ENCODE measurements at regions not wholly inside any gene's neighbourhood (a gene's known extent, or its start where the extent isn't known, plus 50 kb on each side); places are given as distances from the start of the nearest gene placed in this dataset.
"Not testable (repeated sequence)": the region's sequence is repeated elsewhere in the genome, so short reads cannot be mapped to it uniquely, and the experiment has no call there.

- Histone ChIP-seq H3K4me1 (ENCODE audit: control insufficient read depth in 1 of 2, insufficient read depth in 2 of 2, low read length in 2 of 2) (peaks cover 0 to 10% of the 10 kb centered on the region in 2 donors), H3K27ac (ENCODE audit: low read length) (no peak overlapping the region), H3K36me3 (ENCODE audit: control insufficient read depth in 1 of 2, insufficient read depth in 2 of 2, low read length in 2 of 2) (no peaks in the 10 kb centered on the region), H3K27me3 (ENCODE audit: low read depth, low read length) (no peaks in the 10 kb centered on the region), H3K4me3 (ENCODE audit: low read depth in 1 of 2, low read length in 2 of 2) (no peak overlapping the region), H3K9me3 (ENCODE audit: control insufficient read depth in 1 of 2, low read length in 2 of 2) (no peaks in the 10 kb centered on the region)
These were observed 222.4 kb downstream of the ANTXR2 start for GRCh38 chr4:79850626-79851025.

DNA sequence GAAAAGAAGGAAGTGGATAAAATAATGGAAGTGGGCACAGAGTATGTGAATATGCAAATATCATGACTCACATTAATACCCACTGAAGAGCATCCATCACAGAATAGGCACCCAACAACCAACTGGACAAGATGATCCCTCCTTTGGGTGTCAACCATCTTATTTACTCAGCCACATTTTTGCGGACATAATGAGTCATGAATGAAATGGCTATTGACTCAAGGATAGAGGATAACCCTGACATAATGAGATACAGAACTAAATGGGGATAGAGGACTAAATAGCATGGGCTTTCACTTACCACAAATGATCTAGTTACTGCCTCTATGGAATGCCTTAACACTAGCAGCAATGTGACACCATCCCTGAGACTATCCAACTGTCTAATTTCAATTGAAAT is 224.7 kb downstream of the ANTXR2 start:
- no peak overlapping the region for H3K27ac ChIP-seq (ENCODE audit: low read length)
- no peaks in the 10 kb centered on the region for H3K36me3 ChIP-seq (ENCODE audit: control insufficient read depth in 1 of 2, insufficient read depth in 2 of 2, low read length in 2 of 2)
- H3K4me3 ChIP-seq (ENCODE audit: low read depth in 1 of 2, low read length in 2 of 2) = no peak overlapping the region

DNA sequence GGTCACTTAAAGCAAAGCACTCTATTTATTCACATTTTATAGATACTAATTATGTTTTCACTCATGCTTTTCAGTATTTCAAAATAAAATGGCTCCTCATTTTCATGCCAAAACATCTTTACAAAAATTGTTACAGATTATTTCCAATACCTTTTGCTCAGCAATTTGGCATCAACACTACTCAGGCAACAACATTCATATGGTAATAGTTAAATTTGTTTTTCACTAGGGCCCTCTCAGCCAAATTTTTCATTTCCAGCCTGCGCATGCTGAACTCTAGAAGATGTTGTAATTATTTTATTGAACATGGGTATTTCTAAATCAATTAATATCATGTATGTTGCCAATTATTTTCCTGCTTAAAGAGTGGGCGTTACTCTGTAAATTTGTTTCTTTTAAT is 225.6 kb downstream of the ANTXR2 start:
- Histone ChIP-seq H3K9me3 (ENCODE audit: control insufficient read depth in 1 of 2, low read length in 2 of 2) (peaks cover 9% of the 10 kb centered on the region in 2 donors), H3K4me3 (ENCODE audit: low read depth in 1 of 2, low read length in 2 of 2) (no peak overlapping the region), H3K4me1 (ENCODE audit: control insufficient read depth in 1 of 2, insufficient read depth in 2 of 2, low read length in 2 of 2) (no peaks in the 10 kb centered on the region), H3K27me3 (ENCODE audit: low read depth, low read length) (no peaks in the 10 kb centered on the region), H3K36me3 (ENCODE audit: control insufficient read depth in 1 of 2, insufficient read depth in 2 of 2, low read length in 2 of 2) (no peaks in the 10 kb centered on the region), H3K27ac (ENCODE audit: low read length) (no peak overlapping the region)

More for the DNA sequence above, 224.7 kb downstream of the ANTXR2 start:
- peaks cover 2 to 5% of the 10 kb centered on the region in 2 donors for H3K9me3 ChIP-seq (ENCODE audit: control insufficient read depth in 1 of 2, low read length in 2 of 2)
- no peaks in the 10 kb centered on the region for H3K27me3 ChIP-seq (ENCODE audit: low read depth, low read length)
- H3K4me1 ChIP-seq (ENCODE audit: control insufficient read depth in 1 of 2, insufficient read depth in 2 of 2, low read length in 2 of 2) = no peaks in the 10 kb centered on the region

DNA sequence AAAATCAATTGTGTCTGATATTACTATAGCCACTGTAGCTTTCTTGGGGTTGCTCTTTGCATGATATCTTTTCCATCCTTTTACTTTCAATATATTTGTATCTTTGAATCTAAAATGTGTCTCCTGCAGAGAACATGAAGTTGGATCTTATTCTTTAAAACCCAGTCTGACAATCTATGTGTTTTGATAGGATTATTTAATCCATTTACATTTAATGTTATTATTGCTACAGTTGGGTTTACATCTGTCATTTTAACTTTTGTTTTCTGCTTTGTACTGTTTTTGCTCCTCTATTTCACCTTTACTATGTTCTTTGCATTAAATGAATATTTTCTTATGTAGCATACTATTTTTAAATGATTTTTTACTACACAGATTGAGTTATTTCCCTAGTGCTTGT is 230.9 kb downstream of the ANTXR2 start:
- Histone ChIP-seq H3K27me3 (ENCODE audit: low read depth, low read length) (no peaks in the 10 kb centered on the region), H3K9me3 (ENCODE audit: control insufficient read depth in 1 of 2, low read length in 2 of 2) (peaks cover 9 to 16% of the 10 kb centered on the region in 2 donors), H3K36me3 (ENCODE audit: control insufficient read depth in 1 of 2, insufficient read depth in 2 of 2, low read length in 2 of 2) (no peaks in the 10 kb centered on the region), H3K4me3 (ENCODE audit: low read depth in 1 of 2, low read length in 2 of 2) (no peak overlapping the region), H3K4me1 (ENCODE audit: control insufficient read depth in 1 of 2, insufficient read depth in 2 of 2, low read length in 2 of 2) (no peaks in the 10 kb centered on the region), H3K27ac (ENCODE audit: low read length) (no peak overlapping the region)

DNA sequence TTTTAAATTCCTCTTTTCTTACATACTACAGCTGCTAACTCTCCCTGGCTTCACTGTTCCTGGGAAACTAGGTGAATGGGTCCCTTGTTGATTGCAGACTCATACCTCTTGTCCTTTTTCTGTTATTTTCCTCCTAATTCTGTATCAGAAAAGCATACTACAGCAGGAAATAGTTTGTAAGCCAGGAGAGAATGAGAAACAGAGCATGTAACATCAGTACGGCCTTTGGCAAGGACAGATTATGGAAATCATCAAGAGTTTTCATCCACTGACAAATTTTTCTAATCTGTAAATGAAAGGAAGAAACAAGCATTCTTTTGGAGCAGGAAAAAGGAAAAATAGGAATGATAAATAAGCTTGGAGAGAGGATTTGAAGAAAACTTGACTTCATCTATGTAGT is 239.2 kb downstream of the ANTXR2 start:
- H3K27ac ChIP-seq (ENCODE audit: low read length) = no peak overlapping the region
- no peaks in the 10 kb centered on the region for H3K27me3 ChIP-seq (ENCODE audit: low read depth, low read length)
- no peaks in the 10 kb centered on the region for H3K36me3 ChIP-seq (ENCODE audit: control insufficient read depth in 1 of 2, insufficient read depth in 2 of 2, low read length in 2 of 2)
- H3K4me1 ChIP-seq (ENCODE audit: control insufficient read depth in 1 of 2, insufficient read depth in 2 of 2, low read length in 2 of 2) = no peaks in the 10 kb centered on the region
- no peak overlapping the region for H3K4me3 ChIP-seq (ENCODE audit: low read depth in 1 of 2, low read length in 2 of 2)
- peaks cover 0 to 7% of the 10 kb centered on the region in 2 donors for H3K9me3 ChIP-seq (ENCODE audit: control insufficient read depth in 1 of 2, low read length in 2 of 2)

DNA sequence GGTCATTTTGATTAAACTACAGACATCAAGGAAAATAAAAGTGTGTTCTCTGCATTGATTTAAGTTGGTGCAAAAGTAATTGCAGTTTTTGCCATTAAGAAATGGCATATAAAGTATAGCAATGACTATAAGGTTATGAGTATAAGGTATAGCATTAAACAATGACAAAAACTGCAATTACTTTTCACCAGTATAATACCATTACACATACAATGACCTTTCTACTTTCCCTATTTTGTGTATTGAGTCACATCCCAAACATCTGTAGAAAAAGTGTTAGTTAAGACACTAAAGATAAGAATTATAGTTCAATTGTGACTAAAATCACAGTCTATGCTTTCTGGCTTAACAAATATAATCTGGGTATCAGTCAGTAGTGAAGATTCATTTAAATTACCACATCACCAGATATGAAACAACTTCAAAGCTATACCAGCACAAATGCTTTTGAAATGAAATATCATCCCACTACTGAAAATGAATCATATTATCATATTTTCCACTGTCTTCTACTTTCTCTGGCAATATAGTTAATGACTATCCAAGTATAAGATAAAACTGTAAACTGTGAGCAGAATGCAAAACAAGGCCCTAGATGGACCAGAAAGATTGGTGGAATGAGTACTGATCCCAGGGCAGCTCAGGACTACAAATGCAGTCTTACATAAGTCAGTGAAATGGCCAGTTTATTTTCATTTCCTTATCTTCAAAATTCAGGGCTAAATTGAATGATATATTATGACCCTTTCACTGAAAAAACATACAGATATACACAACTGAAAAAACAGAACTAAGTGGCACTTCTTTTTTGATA is 241.1 kb downstream of the ANTXR2 start:
- no peaks in the 10 kb centered on the region for H3K4me1 ChIP-seq (ENCODE audit: control insufficient read depth in 1 of 2, insufficient read depth in 2 of 2, low read length in 2 of 2)

DNA sequence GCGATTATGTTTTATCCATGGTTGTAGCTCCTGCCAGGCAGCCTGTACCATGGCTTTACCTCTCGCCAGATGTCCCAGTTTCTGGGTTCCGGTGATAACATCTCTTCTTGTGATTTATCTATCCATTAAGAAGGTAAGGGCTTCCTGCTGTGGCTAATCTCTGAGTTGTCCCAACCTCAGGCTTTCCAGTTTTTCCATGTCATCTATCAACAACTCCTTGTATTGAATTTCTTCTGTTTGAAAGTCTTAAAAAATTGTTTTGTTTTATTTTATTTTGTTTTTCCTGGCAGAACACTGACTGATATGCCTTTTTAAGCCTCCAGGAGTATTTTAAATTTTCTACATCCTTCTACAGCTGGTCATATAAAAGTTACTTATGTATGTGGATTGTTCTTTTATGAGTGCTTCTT is 241.9 kb downstream of the ANTXR2 start:
- H3K4me1 ChIP-seq (ENCODE audit: control insufficient read depth in 1 of 2, insufficient read depth in 2 of 2, low read length in 2 of 2) = no peaks in the 10 kb centered on the region
- H3K27me3 ChIP-seq (ENCODE audit: low read depth, low read length) = no peaks in the 10 kb centered on the region
- no peaks in the 10 kb centered on the region for H3K9me3 ChIP-seq (ENCODE audit: control insufficient read depth in 1 of 2, low read length in 2 of 2)
- H3K4me3 ChIP-seq (ENCODE audit: low read depth in 1 of 2, low read length in 2 of 2) = no peak overlapping the region
- H3K36me3 ChIP-seq (ENCODE audit: control insufficient read depth in 1 of 2, insufficient read depth in 2 of 2, low read length in 2 of 2) = no peaks in the 10 kb centered on the region
- no peak overlapping the region for H3K27ac ChIP-seq (ENCODE audit: low read length)

More for the DNA sequence above, 241.1 kb downstream of the ANTXR2 start:
- no peaks in the 10 kb centered on the region for H3K27me3 ChIP-seq (ENCODE audit: low read depth, low read length)
- H3K4me3 ChIP-seq (ENCODE audit: low read depth in 1 of 2, low read length in 2 of 2) = no peak overlapping the region
- H3K27ac ChIP-seq (ENCODE audit: low read length) = no peak overlapping the region
- H3K9me3 ChIP-seq (ENCODE audit: control insufficient read depth in 1 of 2, low read length in 2 of 2) = no peaks in the 10 kb centered on the region
- H3K36me3 ChIP-seq (ENCODE audit: control insufficient read depth in 1 of 2, insufficient read depth in 2 of 2, low read length in 2 of 2) = no peaks in the 10 kb centered on the region

DNA sequence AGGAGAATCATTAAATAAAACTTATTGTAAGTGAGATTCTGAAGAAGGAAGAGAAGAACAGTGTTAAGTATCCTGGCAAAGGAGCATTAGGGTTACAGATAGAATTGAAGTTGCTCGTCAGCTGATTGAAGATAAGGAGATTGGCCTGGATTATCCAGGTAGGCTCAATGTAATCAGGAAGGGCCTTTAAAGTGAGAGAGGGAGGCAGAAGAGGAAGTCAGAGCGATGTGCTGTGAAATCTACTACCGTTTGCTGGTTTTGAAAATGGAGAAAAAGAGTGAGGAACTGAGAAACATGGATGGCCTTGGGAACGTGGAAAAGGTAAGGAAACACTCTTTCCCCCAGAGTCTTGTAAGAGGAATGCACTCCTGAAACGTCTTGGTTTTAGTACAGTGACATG is 245.7 kb downstream of the ANTXR2 start:
- Histone ChIP-seq H3K9me3 (ENCODE audit: control insufficient read depth in 1 of 2, low read length in 2 of 2) (no peaks in the 10 kb centered on the region), H3K4me3 (ENCODE audit: low read depth in 1 of 2, low read length in 2 of 2) (no peak overlapping the region), H3K27ac (ENCODE audit: low read length) (no peak overlapping the region), H3K4me1 (ENCODE audit: control insufficient read depth in 1 of 2, insufficient read depth in 2 of 2, low read length in 2 of 2) (peaks cover 0 to 2% of the 10 kb centered on the region in 2 donors), H3K27me3 (ENCODE audit: low read depth, low read length) (no peaks in the 10 kb centered on the region), H3K36me3 (ENCODE audit: control insufficient read depth in 1 of 2, insufficient read depth in 2 of 2, low read length in 2 of 2) (no peaks in the 10 kb centered on the region)

GRCh38 chr4:79823148-79823763 is 249.8 kb downstream of the ANTXR2 start:
- no peaks in the 10 kb centered on the region for H3K36me3 ChIP-seq (ENCODE audit: control insufficient read depth in 1 of 2, insufficient read depth in 2 of 2, low read length in 2 of 2)
- no peaks in the 10 kb centered on the region for H3K27me3 ChIP-seq (ENCODE audit: low read depth, low read length)
- no peaks in the 10 kb centered on the region for H3K9me3 ChIP-seq (ENCODE audit: control insufficient read depth in 1 of 2, low read length in 2 of 2)
- H3K4me1 ChIP-seq (ENCODE audit: control insufficient read depth in 1 of 2, insufficient read depth in 2 of 2, low read length in 2 of 2) = peaks cover 0 to 5% of the 10 kb centered on the region in 2 donors
- no peak overlapping the region for H3K4me3 ChIP-seq (ENCODE audit: low read depth in 1 of 2, low read length in 2 of 2)
- H3K27ac ChIP-seq (ENCODE audit: low read length) = peak overlapping the region; percentile 76

- Histone ChIP-seq H3K36me3 (ENCODE audit: control insufficient read depth in 1 of 2, insufficient read depth in 2 of 2, low read length in 2 of 2) (no peaks in the 10 kb centered on the region), H3K4me1 (ENCODE audit: control insufficient read depth in 1 of 2, insufficient read depth in 2 of 2, low read length in 2 of 2) (peaks cover 0 to 5% of the 10 kb centered on the region in 2 donors), H3K9me3 (ENCODE audit: control insufficient read depth in 1 of 2, low read length in 2 of 2) (no peaks in the 10 kb centered on the region), H3K27ac (ENCODE audit: low read length) (no peak overlapping the region), H3K27me3 (ENCODE audit: low read depth, low read length) (no peaks in the 10 kb centered on the region), H3K4me3 (ENCODE audit: low read depth in 1 of 2, low read length in 2 of 2) (no peak overlapping the region)
These were observed 252.6 kb downstream of the ANTXR2 start for GRCh38 chr4:79820427-79820826.

GRCh38 chr4:79807933-79808332 is 265.1 kb downstream of the ANTXR2 start:
- H3K27me3 ChIP-seq (ENCODE audit: low read depth, low read length); H3K27ac ChIP-seq (ENCODE audit: low read length): not testable (repeated sequence)

More at GRCh38 chr4:79807933-79808332, 265.1 kb downstream of the ANTXR2 start:
- H3K4me3 ChIP-seq (ENCODE audit: low read depth in 1 of 2, low read length in 2 of 2); H3K4me1 ChIP-seq (ENCODE audit: control insufficient read depth in 1 of 2, insufficient read depth in 2 of 2, low read length in 2 of 2); H3K9me3 ChIP-seq (ENCODE audit: control insufficient read depth in 1 of 2, low read length in 2 of 2); H3K36me3 ChIP-seq (ENCODE audit: control insufficient read depth in 1 of 2, insufficient read depth in 2 of 2, low read length in 2 of 2): not testable (repeated sequence)
